ENCODE measurements at regions not wholly inside any gene's neighbourhood (a gene's known extent, or its start where the extent isn't known, plus 50 kb on each side); places are given as distances from the start of the nearest gene placed in this dataset.

DNA sequence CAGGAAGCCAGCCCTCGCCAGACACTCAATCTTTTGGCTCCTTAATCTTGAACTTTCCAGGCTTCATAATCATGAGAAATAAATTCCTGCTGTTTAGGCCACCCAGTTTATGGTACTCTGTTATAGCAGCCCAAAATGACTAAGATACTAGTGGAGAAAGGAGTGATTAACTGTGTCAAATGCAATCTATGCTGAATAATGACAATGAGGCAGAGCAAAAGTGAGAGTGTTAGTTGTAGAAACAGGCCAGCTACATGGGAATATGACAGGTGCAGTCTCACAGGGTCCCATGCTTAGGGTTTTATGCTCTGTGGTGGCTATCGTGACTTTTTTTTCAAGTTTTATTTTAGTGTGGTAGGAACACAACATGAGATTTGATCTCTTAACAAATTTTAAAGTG is 888.8 kb downstream of the TTLL7 start:
- no peaks in the 10 kb centered on the region for H3K27me3 ChIP-seq
- no peak for DNase-seq (ENCODE audit: low read depth in 1 of 2, low spot score in 1 of 2)
- TF ChIP-seq, protein P1, sequence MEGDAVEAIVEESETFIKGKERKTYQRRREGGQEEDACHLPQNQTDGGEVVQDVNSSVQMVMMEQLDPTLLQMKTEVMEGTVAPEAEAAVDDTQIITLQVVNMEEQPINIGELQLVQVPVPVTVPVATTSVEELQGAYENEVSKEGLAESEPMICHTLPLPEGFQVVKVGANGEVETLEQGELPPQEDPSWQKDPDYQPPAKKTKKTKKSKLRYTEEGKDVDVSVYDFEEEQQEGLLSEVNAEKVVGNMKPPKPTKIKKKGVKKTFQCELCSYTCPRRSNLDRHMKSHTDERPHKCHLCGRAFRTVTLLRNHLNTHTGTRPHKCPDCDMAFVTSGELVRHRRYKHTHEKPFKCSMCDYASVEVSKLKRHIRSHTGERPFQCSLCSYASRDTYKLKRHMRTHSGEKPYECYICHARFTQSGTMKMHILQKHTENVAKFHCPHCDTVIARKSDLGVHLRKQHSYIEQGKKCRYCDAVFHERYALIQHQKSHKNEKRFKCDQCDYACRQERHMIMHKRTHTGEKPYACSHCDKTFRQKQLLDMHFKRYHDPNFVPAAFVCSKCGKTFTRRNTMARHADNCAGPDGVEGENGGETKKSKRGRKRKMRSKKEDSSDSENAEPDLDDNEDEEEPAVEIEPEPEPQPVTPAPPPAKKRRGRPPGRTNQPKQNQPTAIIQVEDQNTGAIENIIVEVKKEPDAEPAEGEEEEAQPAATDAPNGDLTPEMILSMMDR (IDR thresholded peaks at IDR 0.05; ENCODE audit: low read depth, low read length) = no peak
- H3K9me3 ChIP-seq (ENCODE audit: low read depth) = no peaks in the 10 kb centered on the region
- no peak overlapping the region for H3K4me3 ChIP-seq
- H3K27ac ChIP-seq = no peak overlapping the region
- H3K4me1 ChIP-seq (ENCODE audit: low read depth) = peaks cover 6% of the 10 kb centered on the region
- H3K36me3 ChIP-seq = no peaks in the 10 kb centered on the region

DNA sequence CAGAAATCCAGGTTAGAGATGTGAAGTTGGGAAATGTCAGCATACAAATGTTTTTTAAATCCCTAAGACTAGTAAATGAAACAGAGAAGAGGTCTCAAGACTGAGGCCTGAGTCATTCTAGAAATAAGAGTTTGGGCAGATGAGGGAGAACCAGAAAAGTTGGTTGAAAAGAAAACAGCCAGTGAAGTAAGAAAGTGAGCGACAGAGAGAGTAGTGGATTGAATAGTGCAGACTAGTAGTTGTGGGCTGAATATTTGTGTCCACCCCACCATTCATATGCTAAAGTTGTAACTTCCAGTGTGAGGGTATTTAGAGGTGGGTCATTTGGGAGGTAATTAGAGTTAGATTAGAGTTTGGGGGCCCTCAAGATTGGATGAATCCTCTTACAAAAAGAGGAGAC is 889.2 kb downstream of the TTLL7 start:
- no peak overlapping the region for H3K27ac ChIP-seq
- peaks cover 6% of the 10 kb centered on the region for H3K4me1 ChIP-seq (ENCODE audit: low read depth)
- no peaks in the 10 kb centered on the region for H3K27me3 ChIP-seq
- H3K36me3 ChIP-seq = no peaks in the 10 kb centered on the region
- no peak overlapping the region for H3K4me3 ChIP-seq
- no peak for DNase-seq (ENCODE audit: low read depth in 1 of 2, low spot score in 1 of 2)
- TF ChIP-seq, protein P1 (IDR thresholded peaks at IDR 0.05; ENCODE audit: low read depth, low read length) = no peak
- H3K9me3 ChIP-seq (ENCODE audit: low read depth) = no peaks in the 10 kb centered on the region

DNA sequence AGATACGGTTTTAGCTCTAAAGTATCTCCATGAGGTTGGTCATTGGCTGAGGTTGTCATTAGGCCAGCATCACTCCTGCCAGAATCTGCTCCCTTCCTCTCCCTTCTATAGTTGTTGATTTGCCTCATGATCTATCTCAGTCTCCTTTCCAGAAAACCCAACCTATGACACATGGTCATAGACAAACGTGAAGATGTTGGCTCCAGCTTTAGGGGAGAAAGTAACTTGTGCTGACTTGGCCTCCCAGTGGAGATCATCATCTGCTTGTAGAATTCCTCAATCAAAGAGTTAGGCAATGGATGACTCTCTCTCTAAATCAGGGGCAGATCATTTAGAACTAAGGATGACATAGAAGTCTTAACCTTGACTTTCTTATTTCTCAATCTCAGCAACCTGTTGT is 894.4 kb downstream of the TTLL7 start:
- Histone ChIP-seq H3K27ac (no peak overlapping the region), H3K4me1 (ENCODE audit: low read depth) (peaks cover 36% of the 10 kb centered on the region), H3K27me3 (no peaks in the 10 kb centered on the region), H3K4me3 (no peak overlapping the region), H3K36me3 (no peaks in the 10 kb centered on the region), H3K9me3 (ENCODE audit: low read depth) (no peaks in the 10 kb centered on the region)
- TF ChIP-seq, protein P1 (IDR thresholded peaks at IDR 0.05; ENCODE audit: low read depth, low read length) = no peak
- DNase-seq (ENCODE audit: low read depth in 1 of 2, low spot score in 1 of 2) = no peak

DNA sequence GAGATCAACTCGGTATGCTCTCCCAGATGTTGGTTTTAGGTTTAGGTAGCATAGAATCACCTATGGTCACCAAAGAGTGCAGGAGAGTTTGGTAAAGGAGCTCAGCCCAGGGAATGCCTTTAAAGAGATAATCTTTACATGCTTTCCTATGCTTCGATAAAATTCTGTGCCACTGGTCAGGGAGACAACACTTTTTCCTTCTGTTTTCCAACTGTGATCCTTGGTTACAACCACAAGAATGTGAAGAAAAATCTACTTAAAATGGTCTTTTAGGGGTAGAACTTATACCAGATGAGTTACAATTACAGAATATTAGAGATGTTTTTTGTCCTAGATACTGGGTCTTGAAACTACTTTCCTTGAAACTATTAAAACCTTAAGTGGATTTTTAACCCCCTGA is 895.6 kb downstream of the TTLL7 start:
- Histone ChIP-seq H3K4me1 (ENCODE audit: low read depth) (peaks cover 42% of the 10 kb centered on the region), H3K4me3 (no peak overlapping the region), H3K27ac (peak overlapping the region; percentile 74), H3K9me3 (ENCODE audit: low read depth) (no peaks in the 10 kb centered on the region), H3K27me3 (no peaks in the 10 kb centered on the region), H3K36me3 (no peaks in the 10 kb centered on the region)
- DNase-seq (ENCODE audit: low read depth in 1 of 2, low spot score in 1 of 2) = no peak
- TF ChIP-seq, protein P1 (IDR thresholded peaks at IDR 0.05; ENCODE audit: low read depth, low read length) = no peak

DNA sequence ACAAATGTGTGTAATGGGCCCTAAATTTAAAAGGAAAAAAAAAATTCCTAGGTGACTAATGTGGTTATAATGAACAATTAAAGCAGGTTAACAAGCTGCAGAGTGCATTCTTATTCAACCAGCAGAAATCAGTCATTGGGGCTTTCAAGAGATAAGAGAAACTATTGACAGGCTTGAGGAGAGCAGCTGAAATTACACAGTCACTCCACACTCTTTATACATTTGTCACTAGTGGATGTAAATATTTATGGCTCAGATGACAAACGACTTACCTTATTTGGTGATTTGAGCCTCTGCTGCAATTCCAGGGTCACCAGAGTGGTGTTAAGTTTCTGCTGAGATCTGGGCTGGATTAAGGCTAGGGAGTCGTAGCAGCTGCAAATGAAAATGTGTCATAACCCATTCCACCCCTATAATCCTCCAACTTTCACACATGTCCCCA is 896.3 kb downstream of the TTLL7 start:
- no peaks in the 10 kb centered on the region for H3K9me3 ChIP-seq (ENCODE audit: low read depth)
- H3K36me3 ChIP-seq = no peaks in the 10 kb centered on the region
- no peak overlapping the region for H3K4me3 ChIP-seq
- H3K27me3 ChIP-seq = no peaks in the 10 kb centered on the region
- H3K4me1 ChIP-seq (ENCODE audit: low read depth) = peaks cover 42% of the 10 kb centered on the region
- TF ChIP-seq, protein P1 (IDR thresholded peaks at IDR 0.05; ENCODE audit: low read depth, low read length) = no peak
- H3K27ac ChIP-seq = peak overlapping the region; percentile 74
- peak in 1 of 2 donors; percentile 68 for DNase-seq (ENCODE audit: low read depth in 1 of 2, low spot score in 1 of 2)

DNA sequence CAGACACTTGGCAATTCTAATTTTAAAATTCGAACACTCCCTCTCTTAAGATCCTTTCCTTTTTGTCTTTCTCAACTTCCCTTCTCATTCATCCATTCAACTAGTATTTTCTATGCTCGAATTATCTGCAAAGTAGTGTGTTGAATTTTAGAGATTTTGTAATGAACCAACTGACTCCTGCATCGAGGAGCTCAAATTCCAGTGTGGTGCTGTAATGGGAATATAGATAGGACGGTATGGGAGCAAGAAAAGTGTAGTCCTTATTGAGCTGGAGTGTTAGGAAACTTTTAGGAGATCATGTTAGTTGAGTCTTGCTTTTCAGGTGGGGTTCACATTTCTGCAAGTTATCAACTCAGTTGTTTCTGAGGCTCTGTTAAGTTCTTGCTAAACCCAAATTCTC is 897.5 kb downstream of the TTLL7 start:
- DNase-seq (ENCODE audit: low read depth in 1 of 2, low spot score in 1 of 2) = peak in 1 of 2 donors; percentile 20
- Histone ChIP-seq H3K4me3 (no peak overlapping the region), H3K4me1 (ENCODE audit: low read depth) (peaks cover 37% of the 10 kb centered on the region), H3K36me3 (no peaks in the 10 kb centered on the region), H3K9me3 (ENCODE audit: low read depth) (no peaks in the 10 kb centered on the region), H3K27ac (peak overlapping the region; percentile 36), H3K27me3 (no peaks in the 10 kb centered on the region)
- TF ChIP-seq, protein P1 (IDR thresholded peaks at IDR 0.05; ENCODE audit: low read depth, low read length) = no peak
